ENCODE measurements at regions not wholly inside any gene's neighbourhood (a gene's known extent, or its start where the extent isn't known, plus 50 kb on each side); places are given as distances from the start of the nearest gene placed in this dataset.

GRCh38 chr4:17152941-17153540 is 254.6 kb upstream of the LDB2 start:
- ATAC-seq: no peak
- no peak for DNase-seq
- POLR2A ChIA-PET (ENCODE audit: unreplicated experiment): no interaction called here
- no peak overlapping the region for H3K9ac ChIP-seq (ENCODE audit: low read length)
- H3K36me3 ChIP-seq (ENCODE audit: low read depth, low read length): no peaks in the 10 kb centered on the region
- H3K4me3 ChIP-seq (ENCODE audit: low read length): no peak overlapping the region
- H4K20me1 ChIP-seq (ENCODE audit: low read length): no peaks in the 10 kb centered on the region
- TF ChIP-seq CTCF (conservative IDR thresholded peaks at IDR 0.05; ENCODE audit: low read depth, low read length) (no peak), EZH2phosphoT487 (IDR thresholded peaks at IDR 0.05; ENCODE audit: borderline replicate concordance, low read length) (no peak), EZH2 (IDR thresholded peaks at IDR 0.05; ENCODE audit: low read length, unreplicated experiment) (no peak)
- no peaks in the 10 kb centered on the region for H3K27me3 ChIP-seq (ENCODE audit: low read length)
- no peak overlapping the region for H3K4me2 ChIP-seq (ENCODE audit: low read length)
- H3K9me2 ChIP-seq (replicated peaks; ENCODE audit: low read length): no peaks in the 10 kb centered on the region
- H3F3A ChIP-seq (ENCODE audit: low read length, unreplicated experiment): no peaks in the 10 kb centered on the region
- intact Hi-C loops (cut with micrococcal nuclease): no loop called here
- no peaks in the 10 kb centered on the region for H3K4me1 ChIP-seq (ENCODE audit: insufficient read depth, low read length)
- no peaks in the 10 kb centered on the region for H3K9me3 ChIP-seq (ENCODE audit: low read length)
- no peak overlapping the region for H2AFZ ChIP-seq (ENCODE audit: low read length)
- H3K27ac ChIP-seq (ENCODE audit: low read length): no peak overlapping the region
- no peaks in the 10 kb centered on the region for H3K79me2 ChIP-seq (ENCODE audit: low read length)
- BruUV-seq (replicated peaks): no TSS peak
- CTCF ChIA-PET: no interaction called here

GRCh38 chr4:17142232-17142711 is 243.8 kb upstream of the LDB2 start:
- H3K4me3 ChIP-seq (ENCODE audit: low read length): no peak overlapping the region
- no peak overlapping the region for H3K9ac ChIP-seq (ENCODE audit: low read length)
- H4K20me1 ChIP-seq (ENCODE audit: low read length): no peaks in the 10 kb centered on the region
- H3K27ac ChIP-seq (ENCODE audit: low read length): no peak overlapping the region
- intact Hi-C loops (cut with micrococcal nuclease): no loop called here
- no TSS peak for BruUV-seq (replicated peaks)
- no peaks in the 10 kb centered on the region for H3K9me2 ChIP-seq (replicated peaks; ENCODE audit: low read length)
- H3K79me2 ChIP-seq (ENCODE audit: low read length): no peaks in the 10 kb centered on the region
- CTCF ChIA-PET: no interaction called here
- no peaks in the 10 kb centered on the region for H3K4me1 ChIP-seq (ENCODE audit: insufficient read depth, low read length)
- H3F3A ChIP-seq (ENCODE audit: low read length, unreplicated experiment): no peaks in the 10 kb centered on the region
- POLR2A ChIA-PET (ENCODE audit: unreplicated experiment): no interaction called here
- no peak for TF ChIP-seq EZH2phosphoT487 (IDR thresholded peaks at IDR 0.05; ENCODE audit: borderline replicate concordance, low read length)
- no peak overlapping the region for H3K4me2 ChIP-seq (ENCODE audit: low read length)
- ATAC-seq (no peak), DNase-seq (no peak)
- no peaks in the 10 kb centered on the region for H3K27me3 ChIP-seq (ENCODE audit: low read length)
- no peaks in the 10 kb centered on the region for H3K36me3 ChIP-seq (ENCODE audit: low read depth, low read length)
- no peak overlapping the region for H2AFZ ChIP-seq (ENCODE audit: low read length)
- no peaks in the 10 kb centered on the region for H3K9me3 ChIP-seq (ENCODE audit: low read length)

GRCh38 chr4:17138847-17139246 is 240.4 kb upstream of the LDB2 start:
- Histone ChIP-seq H3K9ac (ENCODE audit: low read length) (no peak overlapping the region), H4K20me1 (ENCODE audit: low read length) (no peaks in the 10 kb centered on the region), H2AFZ (ENCODE audit: low read length) (no peak overlapping the region), H3K27me3 (ENCODE audit: low read length) (no peaks in the 10 kb centered on the region), H3F3A (ENCODE audit: low read length, unreplicated experiment) (no peaks in the 10 kb centered on the region), H3K9me2 (replicated peaks; ENCODE audit: low read length) (no peaks in the 10 kb centered on the region), H3K4me3 (ENCODE audit: low read length) (no peak overlapping the region), H3K9me3 (ENCODE audit: low read length) (no peaks in the 10 kb centered on the region), H3K4me2 (ENCODE audit: low read length) (no peak overlapping the region), H3K79me2 (ENCODE audit: low read length) (no peaks in the 10 kb centered on the region), H3K4me1 (ENCODE audit: insufficient read depth, low read length) (no peaks in the 10 kb centered on the region), H3K36me3 (ENCODE audit: low read depth, low read length) (no peaks in the 10 kb centered on the region), H3K27ac (ENCODE audit: low read length) (no peak overlapping the region)
- no TSS peak for BruUV-seq (replicated peaks)
- POLR2A ChIA-PET (ENCODE audit: unreplicated experiment): no interaction called here
- ATAC-seq: no peak
- no peak for DNase-seq
- no peak for TF ChIP-seq EZH2 (IDR thresholded peaks at IDR 0.05; ENCODE audit: low read length, unreplicated experiment)
- TF ChIP-seq CTCF (conservative IDR thresholded peaks at IDR 0.05; ENCODE audit: low read depth, low read length): no peak
- TF ChIP-seq EZH2phosphoT487 (IDR thresholded peaks at IDR 0.05; ENCODE audit: borderline replicate concordance, low read length): no peak
- intact Hi-C loops (cut with micrococcal nuclease): no loop called here
- CTCF ChIA-PET: no interaction called here
